T-cell (primary cell): ENCODE measurements at regions not wholly inside any gene's neighbourhood (a gene's known extent, or its start where the extent isn't known, plus 50 kb on each side); places are given as distances from the start of the nearest gene placed in this dataset.

Experiments
- ATAC-seq, 4 experiments: fragments of 200-7000 bp in 3 of 4; fragments of 150-1000 bp in 1 of 4; cut with Tn5 transposase; replicated peaks in 1 of 4; 1 replicate in 3 of 4; 2 replicates in 1 of 4; pipeline ENCODE4 v1.10.0; 2021; ENCODE audit warnings: moderate library complexity in 3 of 4, mild to moderate bottlenecking in 2 of 4, moderate number of reproducible peaks in 1 of 4
- CTCF ChIA-PET, 2 donors: fragments of 300-600 bp; sonication (Branson Sonifier 250); formaldehyde crosslinking; loops; one replicate each; lab custom pipeline; 2022; ENCODE audit warnings: antibody characterized with exemption in 2 of 2; lab: Charles Lee
- POLR2A ChIA-PET, 2 donors: fragments of 300-600 bp; sonication (Branson Sonifier 250); formaldehyde crosslinking; loops; one replicate each; lab custom pipeline; 2022; ENCODE audit warnings: antibody characterized with exemption in 2 of 2; lab: Charles Lee
- DNase-seq, 35 experiments: peaks; one replicate each; pipeline versions ENCODE4 v3.0.0 to v3.0.0-alpha.2; 2013 to 2023
- H3K27ac ChIP-seq: one replicate; pipeline ENCODE4 v1.5.1; 2013; ENCODE audit warnings: low read length
- H3K27me3 ChIP-seq, 2 experiments: replicated peaks in 1 of 2; 1 replicate in 1 of 2; 2 replicates in 1 of 2; pipeline versions ENCODE4 v1.6.1 to v1.7.0; 2013; ENCODE audit warnings: low read length in 1 of 2, mixed read lengths in 1 of 2; ENCODE audit not compliant: control insufficient read depth in 2 of 2, insufficient read depth in 2 of 2; ENCODE audit errors: extremely low read depth in 1 of 2
- H3K36me3 ChIP-seq, 2 donors: 1 replicate in 1 of 2; 2 replicates in 1 of 2; pipeline versions ENCODE4 v1.6.1 to v1.7.0; 2013; ENCODE audit warnings: low read length in 1 of 2; ENCODE audit not compliant: control insufficient read depth in 2 of 2, insufficient read depth in 1 of 2; ENCODE audit errors: extremely low read depth in 1 of 2
- H3K4me1 ChIP-seq, 2 experiments: 1 replicate in 1 of 2; 2 replicates in 1 of 2; pipeline versions ENCODE4 v1.6.1 to v1.7.0; 2013; ENCODE audit warnings: low read length in 2 of 2, mixed read lengths in 1 of 2; ENCODE audit not compliant: insufficient read depth in 2 of 2, control insufficient read depth in 1 of 2; ENCODE audit errors: extremely low read depth in 1 of 2
- H3K4me3 ChIP-seq, 2 donors: 1 replicate in 1 of 2; 2 replicates in 1 of 2; pipeline versions ENCODE4 v1.5.1 to v1.7.0; 2013; ENCODE audit warnings: mild to moderate bottlenecking in 2 of 2, low read length in 1 of 2, moderate library complexity in 1 of 2; ENCODE audit not compliant: control insufficient read depth in 1 of 2; ENCODE audit errors: extremely low read depth in 1 of 2
- H3K9me3 ChIP-seq: 2 replicates; pipeline ENCODE4 v1.7.0; 2013
- H3K27ac Mint-ChIP-seq, 2 donors: one replicate each; pipeline ENCODE4 v1.8.0; 2020 to 2021; ENCODE audit warnings: mild to moderate bottlenecking in 2 of 2, mixed read lengths in 2 of 2
- H3K27me3 Mint-ChIP-seq, 2 donors: one replicate each; pipeline ENCODE4 v1.8.0; 2021 to 2022; ENCODE audit warnings: mixed read lengths in 2 of 2
- H3K36me3 Mint-ChIP-seq: one replicate; pipeline ENCODE4 v1.8.0; 2021; ENCODE audit warnings: mixed read lengths
- H3K4me1 Mint-ChIP-seq, 3 donors: one replicate each; pipeline ENCODE4 v1.8.0; 2020 to 2022; ENCODE audit warnings: mixed read lengths in 3 of 3, mild to moderate bottlenecking in 1 of 3
- H3K4me3 Mint-ChIP-seq, 3 donors: one replicate each; pipeline ENCODE4 v1.8.0; 2020 to 2022; ENCODE audit warnings: mild to moderate bottlenecking in 3 of 3, mixed read lengths in 3 of 3, moderate library complexity in 3 of 3
- H3K9me3 Mint-ChIP-seq, 3 donors: one replicate each; pipeline ENCODE4 v1.8.0; 2020 to 2022; ENCODE audit warnings: mixed read lengths in 3 of 3
- WGBS: methylation state at CpG from one replicate; pipeline ENCODE4 v1.1.5; 2013; ENCODE audit warnings: missing lambda C conversion rate; ENCODE audit not compliant: insufficient coverage; 5-methylcytosine and 5-hydroxymethylcytosine counted together

DNA sequence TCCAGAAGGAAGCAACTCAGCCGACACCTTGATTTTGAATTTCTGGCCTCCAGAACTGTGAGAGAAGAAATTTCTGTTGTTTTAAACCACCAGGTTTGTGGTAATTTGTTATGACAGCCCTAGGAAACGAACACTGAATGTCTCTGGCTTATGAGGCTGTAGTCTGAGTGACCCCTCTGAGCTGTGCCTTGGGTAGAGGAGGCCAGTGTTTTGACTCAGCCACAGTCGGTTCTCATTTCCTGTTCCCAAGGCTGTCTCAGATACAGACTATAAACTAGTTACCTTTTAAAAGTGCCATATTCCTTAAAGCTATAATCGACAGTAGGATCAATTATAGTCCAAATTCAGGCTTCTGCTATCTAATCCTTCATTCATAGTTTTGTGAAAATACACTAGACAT, 391.2 kb upstream of the MAP3K7 start:
- no peak overlapping the region for H3K4me3 ChIP-seq
- no CpG with 5 or more reads among the region's 4 CpGs for WGBS
- ChIA-PET POLR2A (interaction anchor here in 1 of 2 donors (0.7 kb wide), 1 partner anchor 1572 kb away, joined by 4 read pairs; no protein-coding TSS in a partner anchor), CTCF (interaction anchor here in 1 of 2 donors (1.0 kb wide), 1 partner anchor 32 kb away, joined by 3 read pairs; no protein-coding TSS in a partner anchor)
- H3K4me1 Mint-ChIP-seq, result no peaks in the 10 kb centered on the region
- H3K4me1 ChIP-seq, result no peaks in the 10 kb centered on the region
- no peaks in the 10 kb centered on the region for H3K36me3 Mint-ChIP-seq
- H3K27ac Mint-ChIP-seq, result no peak overlapping the region
- no peaks in the 10 kb centered on the region for H3K9me3 Mint-ChIP-seq
- peaks cover 0 to 10% of the 10 kb centered on the region in 2 donors for H3K27me3 Mint-ChIP-seq
- H3K27me3 ChIP-seq, result no peaks in the 10 kb centered on the region
- no peaks in the 10 kb centered on the region for H3K9me3 ChIP-seq
- no peak for ATAC-seq
- no peak overlapping the region for H3K27ac ChIP-seq
- H3K4me3 Mint-ChIP-seq, result no peak overlapping the region
- H3K36me3 ChIP-seq, result no peaks in the 10 kb centered on the region
- DNase-seq, result no peak

DNA sequence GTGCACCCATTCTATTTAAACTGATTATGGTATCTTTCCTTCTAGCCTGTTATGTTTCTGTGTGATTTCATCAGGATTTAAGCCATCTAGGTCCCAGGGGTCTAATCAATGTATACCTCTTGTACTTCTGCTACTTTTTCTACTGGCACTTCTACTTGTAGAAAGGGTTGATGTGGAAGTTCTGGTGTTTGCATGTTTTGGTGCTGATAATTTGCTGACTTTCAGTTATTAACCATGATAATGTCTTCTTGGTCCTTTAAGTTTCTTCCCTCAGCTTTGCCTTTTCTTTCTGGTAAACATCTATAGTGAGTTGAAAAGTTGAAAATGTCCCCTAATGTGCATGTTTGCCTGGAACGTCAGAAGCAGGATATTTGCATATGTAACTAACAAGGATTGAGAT, 390.6 kb upstream of the MAP3K7 start:
- H3K4me3 Mint-ChIP-seq, result no peak overlapping the region
- Histone ChIP-seq H3K27ac (no peak overlapping the region), H3K9me3 (no peaks in the 10 kb centered on the region), H3K4me3 (no peak overlapping the region), H3K4me1 (no peaks in the 10 kb centered on the region), H3K27me3 (no peaks in the 10 kb centered on the region), H3K36me3 (no peaks in the 10 kb centered on the region)
- CTCF ChIA-PET, result interaction anchor here in 1 of 2 donors (1.0 kb wide), 1 partner anchor 31 kb away, joined by 3 read pairs; no protein-coding TSS in a partner anchor
- DNase-seq (no peak), ATAC-seq (no peak)
- no peaks in the 10 kb centered on the region for H3K9me3 Mint-ChIP-seq
- no peak overlapping the region for H3K27ac Mint-ChIP-seq
- WGBS, result 100% methylated on average over 1 of the region's 1 CpG
- peaks cover 0 to 7% of the 10 kb centered on the region in 2 donors for H3K27me3 Mint-ChIP-seq
- H3K36me3 Mint-ChIP-seq, result no peaks in the 10 kb centered on the region
- H3K4me1 Mint-ChIP-seq, result no peaks in the 10 kb centered on the region
- POLR2A ChIA-PET, result no interaction called here

GRCh38 chr6:90976341-90976740, 389.5 kb upstream of the MAP3K7 start:
- Mint-ChIP-seq H3K4me1 (no peaks in the 10 kb centered on the region), H3K27me3 (peaks cover 0 to 7% of the 10 kb centered on the region in 2 donors), H3K27ac (no peak overlapping the region), H3K9me3 (no peaks in the 10 kb centered on the region), H3K4me3 (no peak overlapping the region), H3K36me3 (no peaks in the 10 kb centered on the region)
- Histone ChIP-seq H3K9me3 (no peaks in the 10 kb centered on the region), H3K36me3 (no peaks in the 10 kb centered on the region), H3K27me3 (no peaks in the 10 kb centered on the region), H3K4me3 (no peak overlapping the region), H3K27ac (no peak overlapping the region), H3K4me1 (no peaks in the 10 kb centered on the region)
- ATAC-seq (no peak), DNase-seq (no peak)
- WGBS, result 80% methylated on average over 1 of the region's 2 CpGs
- ChIA-PET POLR2A (no interaction called here), CTCF (interaction anchor here in 1 of 2 donors (0.6 kb wide), 1 partner anchor 1558 kb away, joined by 3 read pairs; no protein-coding TSS in a partner anchor)

- POLR2A ChIA-PET, result no interaction called here
- DNase-seq (no peak), ATAC-seq (no peak)
- Mint-ChIP-seq H3K9me3 (no peaks in the 10 kb centered on the region), H3K4me1 (no peaks in the 10 kb centered on the region), H3K27ac (no peak overlapping the region), H3K36me3 (no peaks in the 10 kb centered on the region), H3K4me3 (no peak overlapping the region), H3K27me3 (peaks cover 0 to 7% of the 10 kb centered on the region in 2 donors)
- WGBS, result no CpG with 5 or more reads among the region's 2 CpGs
- Histone ChIP-seq H3K27me3 (no peaks in the 10 kb centered on the region), H3K9me3 (no peaks in the 10 kb centered on the region), H3K4me3 (no peak overlapping the region), H3K36me3 (no peaks in the 10 kb centered on the region), H3K27ac (no peak overlapping the region), H3K4me1 (no peaks in the 10 kb centered on the region)
- CTCF ChIA-PET, result no interaction called here
Measured at GRCh38 chr6:90975741-90976140, 388.9 kb upstream of the MAP3K7 start.

DNA sequence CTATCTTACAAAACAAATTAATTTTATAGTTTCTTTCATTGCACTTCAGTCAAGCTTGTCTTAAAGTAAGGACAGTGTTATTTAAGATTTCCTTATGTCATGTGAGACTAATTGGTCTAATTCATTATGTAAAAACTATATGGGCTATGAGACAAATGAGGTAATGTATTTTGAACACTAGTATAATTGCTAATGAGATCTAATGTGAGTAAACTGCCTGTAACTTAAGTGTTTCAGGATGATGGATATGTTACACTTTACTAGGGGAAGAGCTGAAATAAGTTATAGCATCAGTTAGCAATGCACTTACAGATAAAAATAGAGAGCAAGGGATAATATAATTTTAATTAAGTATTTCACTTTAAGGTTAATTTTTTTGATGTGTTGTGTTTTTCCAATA, 386.3 kb upstream of the MAP3K7 start:
- H3K9me3 Mint-ChIP-seq, result no peaks in the 10 kb centered on the region
- no peaks in the 10 kb centered on the region for H3K27me3 ChIP-seq
- ATAC-seq, result no peak
- H3K4me3 Mint-ChIP-seq, result no peak overlapping the region
- H3K4me1 Mint-ChIP-seq, result no peaks in the 10 kb centered on the region
- ChIA-PET CTCF (no interaction called here), POLR2A (no interaction called here)
- peaks cover 2 to 12% of the 10 kb centered on the region in 2 donors for H3K27me3 Mint-ChIP-seq
- no peaks in the 10 kb centered on the region for H3K36me3 ChIP-seq
- no peaks in the 10 kb centered on the region for H3K4me1 ChIP-seq
- H3K27ac Mint-ChIP-seq, result no peak overlapping the region
- H3K9me3 ChIP-seq, result no peaks in the 10 kb centered on the region
- no peak for DNase-seq
- no peak overlapping the region for H3K4me3 ChIP-seq
- H3K36me3 Mint-ChIP-seq, result no peaks in the 10 kb centered on the region
- no peak overlapping the region for H3K27ac ChIP-seq

DNA sequence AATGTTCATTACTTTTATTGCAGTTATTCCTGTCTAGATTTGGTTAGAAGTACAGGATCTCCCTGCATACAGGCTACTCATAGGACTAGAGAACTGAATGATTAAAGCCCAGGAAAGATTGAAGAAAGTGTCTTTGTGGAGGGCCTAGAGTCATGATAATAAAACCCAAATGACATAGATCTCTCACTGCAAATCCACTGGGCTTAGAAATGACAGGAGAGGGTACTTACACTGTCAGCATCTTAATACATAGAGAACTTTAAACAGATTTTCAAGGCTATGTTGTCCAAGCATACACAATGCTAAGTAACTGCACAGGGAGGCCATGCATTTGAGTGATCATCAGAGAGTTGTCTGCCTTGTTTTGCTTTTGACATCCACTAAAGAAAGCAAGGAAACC, 383.8 kb upstream of the MAP3K7 start:
- Histone ChIP-seq H3K9me3 (no peaks in the 10 kb centered on the region), H3K4me1 (no peaks in the 10 kb centered on the region), H3K4me3 (no peak overlapping the region), H3K36me3 (no peaks in the 10 kb centered on the region), H3K27me3 (no peaks in the 10 kb centered on the region), H3K27ac (no peak overlapping the region)
- H3K9me3 Mint-ChIP-seq, result no peaks in the 10 kb centered on the region
- CTCF ChIA-PET, result no interaction called here
- DNase-seq (no peak), ATAC-seq (no peak)
- no peak overlapping the region for H3K4me3 Mint-ChIP-seq
- H3K36me3 Mint-ChIP-seq, result no peaks in the 10 kb centered on the region
- H3K4me1 Mint-ChIP-seq, result no peaks in the 10 kb centered on the region
- peaks cover 2 to 12% of the 10 kb centered on the region in 2 donors for H3K27me3 Mint-ChIP-seq
- H3K27ac Mint-ChIP-seq, result no peak overlapping the region
- POLR2A ChIA-PET, result no interaction called here

- CTCF ChIA-PET, result no interaction called here
- 86% methylated on average over 2 of the region's 3 CpGs for WGBS
- Histone ChIP-seq H3K36me3 (no peaks in the 10 kb centered on the region), H3K9me3 (no peaks in the 10 kb centered on the region), H3K4me1 (no peaks in the 10 kb centered on the region), H3K4me3 (no peak overlapping the region), H3K27ac (no peak overlapping the region), H3K27me3 (no peaks in the 10 kb centered on the region)
- Mint-ChIP-seq H3K9me3 (no peaks in the 10 kb centered on the region), H3K27ac (no peak overlapping the region), H3K4me3 (no peak overlapping the region), H3K27me3 (peaks cover 2 to 5% of the 10 kb centered on the region in 2 donors), H3K36me3 (no peaks in the 10 kb centered on the region), H3K4me1 (no peaks in the 10 kb centered on the region)
- POLR2A ChIA-PET, result no interaction called here
- DNase-seq, result no peak
- ATAC-seq, result no peak
Measured at GRCh38 chr6:90967471-90967870, 380.6 kb upstream of the MAP3K7 start.
